ENCODE measurements at regions not wholly inside any gene's neighbourhood (a gene's known extent, or its start where the extent isn't known, plus 50 kb on each side); places are given as distances from the start of the nearest gene placed in this dataset.
"Not testable (repeated sequence)": the region's sequence is repeated elsewhere in the genome, so short reads cannot be mapped to it uniquely, and the experiment has no call there.

DNA sequence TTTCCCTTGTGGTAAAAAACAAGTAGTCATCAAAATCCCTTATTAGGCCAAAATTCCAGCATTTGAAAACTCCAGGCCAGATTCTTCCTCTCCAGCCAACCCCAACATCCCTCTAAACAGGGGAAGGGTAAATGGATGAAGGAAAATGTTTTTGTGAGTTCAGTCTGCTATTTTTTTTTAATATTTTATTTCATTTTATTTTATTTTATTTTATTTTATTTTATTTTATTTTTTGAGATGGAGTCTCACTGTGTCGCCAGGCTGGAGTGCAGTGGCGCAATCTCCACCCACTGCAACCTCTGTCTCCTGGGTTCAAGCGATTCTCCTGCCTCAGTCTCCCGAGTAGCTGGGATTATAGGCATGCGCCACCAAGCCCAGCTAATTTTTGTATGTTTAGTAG is 74.5 kb upstream of the CHST15 start:
- DNase-seq (ENCODE audit: low read depth in 2 of 2), result not testable (repeated sequence)

DNA sequence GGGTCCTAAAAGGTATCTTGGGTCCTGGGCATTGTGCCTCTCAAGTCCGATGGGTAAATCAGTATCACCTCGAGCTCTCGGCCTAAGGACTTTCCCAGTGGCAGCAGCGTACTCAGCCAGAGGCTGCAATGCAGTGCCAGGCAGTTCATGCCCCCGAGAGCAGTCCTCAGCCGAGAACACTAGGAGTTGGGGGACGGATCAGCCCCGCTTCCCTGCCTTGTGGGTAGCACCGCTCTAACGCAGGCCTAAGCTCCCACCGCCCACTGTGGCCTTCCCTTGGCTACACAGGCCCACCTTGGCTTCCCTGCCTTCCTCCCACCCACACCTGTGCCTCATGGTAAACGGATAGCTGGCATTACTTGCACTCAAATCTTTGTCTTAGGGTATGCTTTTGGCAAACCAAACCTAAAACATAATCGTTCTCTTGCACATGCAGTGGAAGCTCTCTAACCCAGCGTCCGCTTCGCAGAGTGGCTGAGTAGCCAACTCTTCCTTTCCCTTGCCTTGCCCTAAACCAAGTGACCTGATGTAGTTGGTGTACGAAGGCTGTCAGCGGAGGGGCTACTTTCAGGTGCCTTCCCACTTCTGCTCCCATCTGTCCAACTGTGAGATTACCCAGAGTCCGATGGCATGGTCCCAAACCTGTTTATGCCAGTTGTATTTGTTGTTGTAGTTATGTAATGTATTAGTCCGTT is 73.2 kb upstream of the CHST15 start:
- DNase-seq (ENCODE audit: low read depth in 2 of 2), result no peak

DNA sequence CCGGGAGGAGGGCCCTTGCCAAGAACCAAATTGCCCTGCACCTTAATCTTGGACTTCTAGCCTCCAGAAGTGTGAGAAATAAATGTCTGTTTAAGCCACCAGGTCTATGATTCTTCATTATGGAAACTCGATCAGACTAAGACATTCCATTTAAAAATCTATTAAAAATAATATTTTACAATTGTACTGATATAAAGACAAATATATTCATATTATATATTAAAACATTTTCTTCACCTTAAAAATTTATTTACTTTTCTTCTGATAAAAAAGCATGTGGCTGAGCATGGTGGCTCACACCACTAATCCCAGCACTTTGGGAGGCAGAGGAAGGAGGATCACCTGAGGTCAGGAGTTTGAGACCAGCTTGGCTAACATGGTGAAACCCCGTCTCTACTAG is 72.4 kb upstream of the CHST15 start:
- DNase-seq (ENCODE audit: low read depth in 2 of 2), result no peak

DNA sequence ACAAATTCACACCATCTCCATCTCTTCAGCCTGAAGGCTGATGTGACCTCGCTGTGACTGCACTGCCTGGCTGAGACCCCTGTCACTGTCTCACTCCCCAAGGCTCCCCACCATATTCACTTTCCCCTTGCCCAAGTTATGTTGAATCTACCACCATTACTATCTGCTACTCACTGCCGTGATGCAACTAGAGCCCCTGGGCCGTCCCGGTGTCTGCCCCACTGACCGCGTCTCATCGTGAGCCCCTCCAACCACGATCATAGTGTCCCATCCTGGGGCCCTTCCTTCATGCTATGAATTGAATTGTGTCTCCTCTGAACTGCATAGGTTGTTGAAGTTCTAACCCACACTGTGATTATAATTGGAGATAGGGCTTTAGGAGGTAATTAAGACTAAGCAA is 71.9 kb upstream of the CHST15 start:
- no peak for DNase-seq (ENCODE audit: low read depth in 2 of 2)

DNA sequence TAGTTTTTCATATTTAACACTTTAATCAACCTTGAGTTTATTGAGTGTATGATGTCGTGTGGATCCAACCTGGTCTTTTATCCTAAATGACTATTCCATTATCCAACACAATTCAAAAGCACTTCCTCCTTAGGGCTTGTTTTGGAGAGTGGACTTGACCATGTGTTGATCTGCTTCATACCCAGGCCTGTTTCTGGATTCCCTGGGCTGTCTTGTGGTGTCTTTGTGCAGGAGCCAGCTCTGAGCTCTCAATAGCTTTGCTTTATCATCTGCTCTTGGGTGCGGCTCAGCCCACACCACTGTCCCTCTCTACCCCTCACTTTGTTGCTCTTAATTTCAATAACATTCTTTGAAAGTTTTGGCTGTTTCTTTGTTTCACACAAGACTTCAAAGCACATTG is 70.9 kb upstream of the CHST15 start:
- DNase-seq (ENCODE audit: low read depth in 2 of 2), result no peak

DNA sequence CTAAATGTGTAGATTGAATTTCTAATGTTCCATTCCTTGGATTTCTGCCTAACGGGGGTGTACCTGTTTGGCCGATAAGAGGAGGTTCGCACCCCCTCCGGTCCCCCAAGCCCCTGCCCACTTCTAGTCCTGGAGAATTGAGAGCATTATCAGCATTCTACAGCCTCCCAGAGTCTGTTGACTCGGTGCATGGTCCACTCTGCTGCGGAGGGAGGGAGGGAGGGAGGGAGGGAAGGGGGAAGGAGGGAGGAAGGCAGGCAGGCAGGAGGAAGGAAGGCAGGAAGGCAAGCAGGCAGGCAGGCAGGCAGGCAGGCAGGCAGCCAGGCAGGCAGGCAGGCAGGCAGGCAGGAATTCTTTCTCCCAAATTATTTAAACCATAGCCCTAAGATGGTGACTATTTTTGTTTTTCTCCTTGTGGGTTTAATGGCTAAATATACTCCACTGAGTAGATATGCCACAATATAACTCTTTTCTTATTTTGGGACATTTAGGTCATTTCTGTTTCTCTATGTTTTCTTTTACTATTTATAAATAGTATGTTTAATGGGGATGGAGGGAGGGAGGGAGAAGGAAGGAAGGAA is 69.5 kb upstream of the CHST15 start:
- DNase-seq (ENCODE audit: low read depth in 2 of 2), result no peak

DNA sequence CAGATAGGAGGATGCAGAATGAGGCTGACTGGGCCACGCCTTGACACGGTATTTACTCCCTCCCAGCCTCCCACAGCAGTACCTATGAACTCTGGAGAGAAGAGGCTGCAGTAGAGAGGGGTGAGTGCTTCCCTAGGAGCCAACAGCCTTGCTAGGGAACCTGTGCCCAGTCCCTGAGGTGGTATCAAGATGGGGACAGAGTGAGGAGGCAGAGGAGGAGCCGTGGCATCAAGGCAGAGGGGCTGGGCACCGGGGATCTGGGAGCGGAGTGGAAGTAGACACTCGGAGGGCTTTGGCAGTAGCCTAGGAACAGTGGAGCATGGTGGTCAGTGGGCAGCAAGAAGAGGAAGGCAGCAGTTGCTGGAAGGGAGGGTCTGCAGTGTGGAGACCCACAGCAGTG is 68.7 kb upstream of the CHST15 start:
- DNase-seq (ENCODE audit: low read depth in 2 of 2), result no peak

DNA sequence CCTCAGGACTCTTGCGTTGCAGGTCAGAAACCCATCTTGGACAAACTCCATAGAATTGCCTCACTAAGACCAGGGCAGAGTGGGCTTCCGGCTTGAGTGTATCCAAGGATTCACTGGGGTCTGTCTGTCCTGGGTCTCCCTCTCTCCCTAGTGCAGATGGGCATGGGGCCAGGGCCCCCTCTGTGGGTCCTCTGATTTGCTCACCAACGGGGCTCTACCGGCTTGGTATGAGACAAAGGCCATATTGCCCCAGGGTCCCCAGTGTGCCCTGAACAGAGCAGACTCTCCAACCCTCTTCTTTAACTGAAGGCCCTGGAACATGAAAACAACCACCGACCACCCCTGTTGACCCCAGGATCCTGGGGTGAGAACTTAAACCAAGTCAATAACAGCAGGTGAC is 68.2 kb upstream of the CHST15 start:
- DNase-seq (ENCODE audit: low read depth in 2 of 2), result no peak

DNA sequence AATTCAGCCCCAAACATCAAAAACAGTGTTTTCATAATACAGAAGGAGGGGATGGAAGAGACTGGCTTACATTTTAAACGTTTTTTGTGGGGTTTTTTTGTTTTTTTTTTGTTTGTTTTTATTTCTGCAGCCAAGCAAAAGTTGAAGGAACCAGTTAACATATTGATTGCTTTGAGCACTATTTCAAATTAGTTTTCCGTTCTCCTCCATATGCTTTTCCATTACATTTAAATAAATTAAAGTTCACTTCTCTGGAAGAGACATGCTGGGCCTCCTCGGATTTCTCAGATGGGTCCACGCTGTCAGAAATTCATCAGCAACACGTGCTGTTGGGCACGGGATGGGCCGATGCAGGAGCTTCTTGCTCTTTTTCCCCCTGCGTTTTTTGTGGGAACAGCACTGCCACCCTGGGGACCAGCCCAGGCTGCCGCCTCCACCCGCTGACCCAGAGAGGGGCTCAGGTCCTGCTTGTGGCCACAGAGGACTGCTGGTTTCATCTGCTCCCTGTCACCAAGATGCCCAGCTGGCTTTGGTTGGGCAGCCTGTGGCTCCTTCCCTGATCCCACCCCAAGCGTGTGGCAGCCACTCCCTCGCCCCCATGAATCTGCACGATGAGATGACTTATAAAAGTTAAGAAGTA is 67.7 kb upstream of the CHST15 start:
- no peak for DNase-seq (ENCODE audit: low read depth in 2 of 2)

DNA sequence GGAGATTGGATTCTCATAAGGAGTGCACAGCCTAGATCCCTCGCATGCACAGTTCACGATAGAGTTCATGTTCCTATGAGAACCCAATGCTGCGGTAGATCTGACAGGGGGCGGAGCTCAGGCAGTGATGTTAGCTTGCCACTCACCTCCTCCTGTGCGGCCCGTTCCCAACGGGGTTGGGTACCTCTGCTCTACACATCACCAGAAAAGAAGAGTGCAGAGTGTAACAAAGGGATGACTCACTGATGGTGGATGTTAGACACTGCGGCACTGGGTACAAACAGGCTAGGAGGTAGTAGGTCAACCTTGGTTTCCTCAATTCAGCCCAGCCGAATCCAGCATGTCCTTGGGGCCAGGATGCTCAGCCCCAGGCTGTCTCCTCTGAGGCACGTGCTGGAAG is 66.8 kb upstream of the CHST15 start:
- no peak for DNase-seq (ENCODE audit: low read depth in 2 of 2)

DNA sequence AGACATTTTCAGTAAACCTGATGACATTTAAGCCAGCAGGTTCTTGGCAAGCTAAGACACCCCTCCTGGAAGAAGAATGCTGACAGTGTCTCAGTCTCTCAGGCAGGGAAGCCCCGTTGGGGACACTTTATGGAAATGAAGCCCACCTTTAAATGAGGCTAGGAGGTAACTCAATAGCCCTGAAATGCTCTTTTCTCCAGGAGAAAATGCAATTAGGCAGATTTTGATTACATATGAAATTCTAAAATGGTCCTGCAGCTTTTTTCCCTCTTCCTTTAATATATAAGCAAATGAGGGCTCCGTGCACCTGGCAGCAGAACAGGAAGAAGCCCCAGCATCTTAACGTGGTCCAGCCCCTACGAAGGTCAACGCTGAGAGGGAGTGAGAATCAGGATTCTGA is 65.8 kb upstream of the CHST15 start:
- DNase-seq (ENCODE audit: low read depth in 2 of 2), result no peak

DNA sequence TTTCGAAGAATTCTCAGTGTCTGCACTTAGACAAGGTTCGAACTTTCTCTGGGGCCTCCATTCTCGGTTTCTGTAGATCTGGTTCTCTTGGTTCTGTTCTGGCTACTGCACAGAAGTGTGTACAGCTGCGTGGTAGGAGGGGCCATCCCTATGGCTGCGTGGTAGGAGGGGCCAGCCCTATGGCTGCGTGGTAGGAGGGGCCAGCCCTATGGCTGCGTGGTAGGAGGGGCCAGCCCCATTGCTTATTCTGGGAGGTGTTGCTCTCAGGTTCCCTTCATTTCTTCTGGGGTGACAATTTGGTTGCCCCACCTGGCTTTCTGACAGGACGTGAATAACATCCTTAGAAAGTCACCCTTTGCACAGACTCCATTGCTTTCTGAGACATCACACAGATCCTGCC is 65.2 kb upstream of the CHST15 start:
- DNase-seq (ENCODE audit: low read depth in 2 of 2), result no peak

DNA sequence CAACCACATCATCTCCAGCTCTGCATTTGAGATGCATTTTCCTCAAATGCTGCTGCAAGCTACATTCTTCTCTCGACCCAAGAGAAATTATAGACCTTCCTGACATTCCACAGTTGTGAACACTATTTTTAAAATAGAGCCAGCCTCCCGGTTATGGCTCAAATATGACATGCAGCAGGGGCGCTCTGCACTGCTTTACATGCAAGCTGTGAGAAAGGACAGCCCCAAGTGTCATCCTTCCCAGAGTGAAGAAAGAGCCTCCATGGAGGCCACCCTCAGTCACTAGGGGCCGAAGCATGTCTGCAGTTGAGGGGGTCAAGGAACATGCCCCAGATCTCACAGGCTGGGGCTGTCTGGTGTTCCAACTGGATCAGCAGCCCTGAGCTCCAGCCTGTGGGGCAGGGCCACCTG is 63.9 kb upstream of the CHST15 start:
- DNase-seq (ENCODE audit: low read depth in 2 of 2), result no peak

DNA sequence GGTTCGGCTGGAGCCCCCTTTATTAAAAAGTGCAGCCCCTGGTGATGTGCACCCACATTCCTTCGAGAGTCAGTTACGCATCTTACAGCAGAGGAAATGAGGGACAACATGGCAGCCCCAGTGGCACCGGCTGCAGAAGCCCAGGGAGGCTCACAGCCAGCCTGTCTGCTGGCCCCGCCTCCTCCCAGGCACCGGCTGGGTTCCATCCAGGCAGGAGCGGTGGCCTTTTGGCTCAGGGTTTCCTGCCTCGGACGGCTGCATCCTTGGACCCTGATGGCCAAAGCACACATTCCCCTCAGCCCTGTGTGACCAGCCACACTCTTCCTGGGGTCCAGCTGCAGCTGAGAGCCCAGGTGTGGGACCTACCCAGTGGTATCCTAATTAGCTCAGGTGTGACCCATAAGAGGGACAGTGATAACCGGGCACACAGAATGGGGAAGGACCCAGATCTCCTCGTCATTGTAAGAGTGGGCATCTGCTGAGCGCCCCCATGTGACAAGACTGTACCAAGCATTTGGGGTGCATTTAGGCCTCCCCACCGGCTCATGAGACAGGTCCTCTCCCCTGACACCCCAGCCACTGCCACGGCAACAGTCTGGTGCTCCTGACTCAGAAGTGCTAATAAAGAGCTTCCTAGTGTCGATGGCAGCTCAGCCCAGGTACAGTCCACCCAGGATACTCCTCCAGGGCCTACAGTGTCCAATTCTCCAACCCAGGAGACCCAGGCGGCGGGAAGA is 63.3 kb upstream of the CHST15 start:
- DNase-seq (ENCODE audit: low read depth in 2 of 2), result no peak

DNA sequence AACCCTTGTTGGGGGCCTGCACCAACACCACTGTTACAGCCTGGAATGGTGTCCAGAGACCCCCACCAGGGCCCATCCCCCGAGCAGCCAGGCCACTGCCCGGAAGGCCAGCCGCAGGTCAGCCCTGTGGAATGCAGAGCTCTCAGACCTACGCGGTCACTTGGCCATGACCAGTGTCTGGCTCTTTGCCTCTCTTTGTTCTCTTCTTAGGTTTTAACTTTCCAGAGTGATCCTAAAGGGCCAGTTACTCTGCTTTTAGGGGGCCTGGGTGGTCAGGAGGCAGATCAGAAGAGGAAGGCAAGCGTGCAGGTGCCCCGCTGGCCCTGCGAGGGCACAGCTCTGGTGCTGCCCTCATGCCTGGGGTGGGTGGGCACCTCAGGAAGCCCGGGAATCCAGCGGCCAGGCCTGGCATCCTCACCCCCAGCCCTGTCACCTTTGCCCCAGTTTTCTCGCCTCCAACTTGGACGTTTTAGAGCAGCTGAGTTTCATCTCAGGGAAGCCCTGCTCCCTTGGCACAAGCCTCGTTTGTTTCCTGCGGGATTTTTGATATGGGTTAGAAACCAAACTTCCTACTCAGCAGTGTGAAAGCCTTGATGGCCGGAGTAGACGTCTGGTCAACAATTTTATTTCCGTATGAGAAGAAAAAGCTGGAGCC is 62.5 kb upstream of the CHST15 start:
- no peak for DNase-seq (ENCODE audit: low read depth in 2 of 2)

DNA sequence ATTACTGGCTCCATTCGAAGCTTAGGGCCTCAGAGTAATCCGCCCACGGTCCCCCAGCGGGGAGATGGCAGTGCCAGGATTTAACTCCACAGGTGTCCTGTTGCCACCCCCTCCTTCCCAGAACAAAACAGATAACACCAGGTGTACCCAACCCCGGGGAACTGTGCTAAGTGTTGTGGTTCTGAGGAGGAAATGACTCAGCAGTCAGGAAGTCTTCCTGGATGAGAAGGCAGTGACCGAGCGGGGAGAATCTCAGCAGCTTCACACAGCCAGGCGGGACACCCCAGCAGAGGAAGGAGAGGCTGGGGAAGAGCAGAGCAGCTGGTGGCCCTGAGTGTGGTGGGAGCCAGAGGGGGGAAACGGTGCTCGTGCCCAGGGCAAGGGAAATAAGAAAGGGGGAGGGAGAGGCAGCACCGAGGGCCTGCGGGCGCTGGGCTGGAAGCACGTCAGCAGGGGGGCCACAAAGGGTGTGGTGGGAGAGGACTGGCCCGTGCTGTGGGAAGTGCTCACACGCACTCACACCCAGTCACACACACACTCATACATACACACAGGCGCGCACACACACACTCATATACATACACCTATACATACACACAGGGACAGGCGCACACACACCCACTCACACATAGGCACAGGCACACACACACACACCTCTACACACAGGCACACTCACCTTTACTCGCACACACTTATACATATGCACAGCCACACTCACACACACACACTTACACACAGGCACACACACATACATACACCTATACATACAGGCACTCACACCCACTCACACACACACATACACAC is 59.8 kb upstream of the CHST15 start:
- peak; percentile 29 to 30 for DNase-seq (ENCODE audit: low read depth in 2 of 2)

DNA sequence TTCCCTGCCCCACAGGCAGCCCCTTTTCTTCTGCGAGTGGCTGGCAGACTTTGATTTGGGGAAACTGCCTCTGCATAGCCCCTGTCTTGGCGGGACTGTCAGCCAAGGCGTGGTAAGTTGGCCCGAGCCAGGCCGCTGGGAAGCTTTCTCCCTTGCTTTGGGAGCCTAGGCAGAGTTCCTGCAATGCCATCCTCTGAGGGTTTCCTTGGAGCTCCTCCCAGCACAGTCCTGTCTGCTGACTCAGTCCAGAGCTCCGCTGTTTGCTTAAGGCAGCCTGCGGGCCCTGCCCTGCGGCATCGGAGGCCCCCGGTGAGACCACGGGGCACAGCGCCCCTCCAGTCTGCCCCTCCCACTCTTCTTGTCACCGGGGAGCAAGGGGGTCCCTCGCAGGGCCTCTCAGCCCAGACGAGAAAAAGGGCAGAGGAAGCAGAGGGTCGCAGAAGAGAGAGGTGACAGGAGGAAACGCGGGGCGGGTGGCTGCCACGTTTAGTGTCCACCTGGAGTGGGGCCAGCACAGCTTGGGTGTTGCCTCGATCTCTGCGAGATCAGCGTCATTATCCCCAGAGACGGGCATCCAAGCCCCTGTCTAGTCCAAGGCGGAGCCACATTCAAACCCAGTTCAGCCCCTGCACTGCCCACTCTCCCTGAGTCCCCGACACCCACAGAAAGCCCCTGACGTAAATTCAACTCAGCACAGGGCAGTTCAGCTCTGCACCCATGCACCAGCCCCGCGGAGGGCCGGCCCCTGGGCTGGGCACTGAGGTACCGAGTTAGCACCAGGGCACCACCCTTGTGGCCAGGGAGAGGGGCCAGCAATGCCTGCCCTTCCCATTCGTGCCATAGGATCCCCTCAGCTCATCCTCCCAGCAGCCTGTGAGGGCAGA is 59.0 kb upstream of the CHST15 start:
- no peak for DNase-seq (ENCODE audit: low read depth in 2 of 2)

DNA sequence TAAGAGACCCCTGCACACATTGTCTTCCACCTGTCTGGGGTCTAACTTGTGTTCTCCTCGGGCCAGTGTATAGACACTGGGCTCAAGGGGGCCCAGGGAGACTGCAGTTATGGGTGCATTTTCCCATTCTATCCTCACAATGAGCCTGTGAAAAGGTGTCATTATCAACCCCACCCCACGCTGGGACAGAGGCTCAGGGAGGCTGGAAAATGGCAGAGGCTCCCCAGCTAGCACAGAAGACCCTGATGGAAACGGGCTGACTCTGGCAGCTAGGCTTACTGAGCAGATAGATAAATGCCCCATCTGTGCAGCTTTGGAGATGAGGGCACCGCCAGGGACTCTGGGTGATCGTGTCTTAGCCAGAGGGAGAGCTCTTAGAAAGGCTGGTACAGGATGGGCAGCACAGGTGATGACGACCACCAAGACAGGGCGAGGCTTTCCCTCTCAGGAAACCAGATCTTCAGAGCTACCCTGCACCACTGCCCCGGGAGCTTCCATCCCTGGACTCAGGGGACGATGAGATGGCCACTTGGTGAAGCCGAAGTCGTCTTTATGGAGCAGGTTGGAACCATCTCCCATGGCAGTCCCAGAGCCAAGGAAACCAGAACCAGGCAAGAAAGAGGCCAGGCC is 58.2 kb upstream of the CHST15 start:
- DNase-seq (ENCODE audit: low read depth in 2 of 2), result no peak

DNA sequence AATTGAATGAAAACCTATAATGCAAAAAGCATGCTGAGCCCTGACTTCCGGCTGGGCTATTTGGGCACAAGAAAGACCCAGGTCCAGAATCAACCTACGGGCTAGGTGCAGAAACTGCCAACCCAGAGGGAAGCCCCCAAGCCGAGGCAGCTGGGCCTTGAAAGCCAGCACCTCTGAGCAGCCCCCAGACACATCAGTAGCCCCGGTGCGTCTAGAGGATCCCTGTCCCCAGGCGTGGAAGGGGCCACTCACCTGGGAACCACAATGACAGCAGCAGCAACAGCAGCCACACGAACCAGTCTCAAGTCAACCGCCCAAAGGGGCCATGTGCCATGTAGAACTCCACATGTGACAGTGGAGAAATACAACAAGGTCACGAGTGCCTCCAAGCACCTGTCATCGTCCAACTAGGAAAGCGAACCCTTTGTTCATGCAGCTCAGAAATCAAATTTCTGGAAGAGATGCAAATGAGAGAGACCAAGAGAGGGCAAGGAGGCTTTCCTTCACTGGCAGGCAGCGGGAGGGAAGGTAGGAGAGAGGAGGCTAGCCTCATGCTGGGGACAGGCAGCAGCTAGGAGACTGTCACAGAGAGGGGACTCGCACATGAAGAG is 57.5 kb upstream of the CHST15 start:
- no peak for DNase-seq (ENCODE audit: low read depth in 2 of 2)
